Retinal pigment epithelial cell (primary cell): ENCODE measurements at regions not wholly inside any gene's neighbourhood (a gene's known extent, or its start where the extent isn't known, plus 50 kb on each side); places are given as distances from the start of the nearest gene placed in this dataset.

ENCODE experiments used
- DNase-seq: peaks from one replicate; pipeline ENCODE4 v3.0.0-alpha.2; 2010; ENCODE audit warnings: low read depth
- H3K4me3 ChIP-seq: 2 replicates; pipeline ENCODE4 v1.5.1; 2011; ENCODE audit warnings: mild to moderate bottlenecking, low read length, control low read depth, moderate library complexity
- CTCF ChIP-seq: conservative IDR thresholded peaks from 2 replicates; pipeline ENCODE4 v1.5.1; 2011; ENCODE audit warnings: low read depth, low read length, control low read depth, inconsistent platforms

- DNase-seq, result no peak
- H3K4me3 ChIP-seq, result no peak overlapping the region
- no peak for TF ChIP-seq CTCF
Measured at GRCh38 chr3:107103786-107104185, 273.5 kb upstream of the CCDC54 start.

GRCh38 chr3:107106316-107106715 is 270.9 kb upstream of the CCDC54 start:
- DNase-seq, result no peak
- TF ChIP-seq CTCF, result no peak
- H3K4me3 ChIP-seq, result no peak overlapping the region

GRCh38 chr3:107106907-107107306 is 270.3 kb upstream of the CCDC54 start:
- TF ChIP-seq CTCF, result no peak
- H3K4me3 ChIP-seq, result no peak overlapping the region
- no peak for DNase-seq

DNA sequence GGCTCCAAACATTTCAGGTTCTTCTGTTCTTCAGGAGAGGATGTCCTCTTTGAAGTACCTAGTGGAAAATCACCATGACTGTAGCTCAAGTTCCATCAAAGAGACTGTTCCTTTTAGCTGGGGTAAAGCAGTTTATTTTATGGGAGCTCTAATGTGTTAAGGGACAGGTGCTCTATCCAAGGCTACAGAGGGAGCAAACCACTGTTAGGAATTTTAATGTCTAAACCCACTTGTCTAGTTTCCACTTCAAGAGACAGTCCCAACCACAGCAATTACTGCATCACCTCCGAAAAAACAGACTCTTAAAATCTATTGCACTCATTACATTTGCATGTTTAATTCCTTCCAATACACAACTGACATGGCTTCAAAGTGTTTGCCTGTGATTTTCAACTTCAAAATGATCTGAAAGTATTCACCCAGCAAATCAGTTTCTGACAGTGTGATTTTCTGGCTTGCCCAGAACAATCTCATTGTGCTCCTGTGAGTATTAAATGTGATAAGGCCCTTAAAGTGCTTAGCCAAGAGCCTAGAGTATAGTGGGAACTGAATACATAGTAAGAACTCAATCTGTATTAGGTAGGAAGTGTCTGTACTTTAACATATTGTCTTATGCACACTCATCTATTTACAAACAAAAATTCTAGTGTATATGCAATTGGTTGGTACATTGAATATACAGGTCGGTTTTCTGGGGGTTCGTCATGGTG is 266.5 kb upstream of the CCDC54 start:
- TF ChIP-seq CTCF, result no peak
- DNase-seq, result no peak

DNA sequence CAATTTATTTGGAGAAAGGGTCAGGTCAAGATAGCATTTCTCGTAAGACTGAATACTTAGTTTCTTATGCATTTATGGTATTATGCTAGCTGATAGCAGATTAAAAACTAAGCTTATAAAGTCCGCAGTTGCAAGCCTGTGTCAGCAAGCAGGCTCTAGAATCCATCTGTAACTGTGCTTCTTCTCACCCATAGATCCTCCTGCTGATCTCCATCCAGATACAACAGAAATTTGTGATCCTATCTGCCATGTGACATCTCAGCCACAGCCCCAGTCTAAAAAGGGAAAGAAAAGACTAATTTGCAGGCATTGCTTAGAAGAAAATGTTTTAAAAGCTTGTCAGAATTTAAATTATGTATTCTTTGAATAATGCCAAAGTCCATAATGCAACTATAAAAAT is 265.4 kb upstream of the CCDC54 start:
- H3K4me3 ChIP-seq, result no peak overlapping the region
- no peak for TF ChIP-seq CTCF
- no peak for DNase-seq

More for the DNA sequence above, 266.5 kb upstream of the CCDC54 start:
- no peak overlapping the region for H3K4me3 ChIP-seq

DNA sequence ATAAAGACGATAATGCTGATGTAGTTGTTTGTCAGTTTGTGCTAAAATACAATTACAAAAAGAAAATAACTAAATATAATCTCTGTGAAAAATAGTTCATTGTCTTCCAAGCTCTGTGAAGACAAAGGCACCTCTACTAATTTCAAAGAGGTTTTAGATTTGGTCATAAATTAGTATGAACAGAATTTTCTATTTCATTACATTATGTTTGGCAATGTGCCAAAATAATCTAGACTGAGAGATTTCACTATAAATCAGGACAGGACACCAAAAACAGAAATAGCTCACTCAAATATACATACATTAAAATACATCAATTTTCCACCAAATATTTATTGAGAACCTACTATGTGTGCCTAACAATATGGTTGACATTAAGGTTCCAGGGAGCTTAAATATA is 264.9 kb upstream of the CCDC54 start:
- TF ChIP-seq CTCF, result no peak
- no peak overlapping the region for H3K4me3 ChIP-seq
- DNase-seq, result no peak

DNA sequence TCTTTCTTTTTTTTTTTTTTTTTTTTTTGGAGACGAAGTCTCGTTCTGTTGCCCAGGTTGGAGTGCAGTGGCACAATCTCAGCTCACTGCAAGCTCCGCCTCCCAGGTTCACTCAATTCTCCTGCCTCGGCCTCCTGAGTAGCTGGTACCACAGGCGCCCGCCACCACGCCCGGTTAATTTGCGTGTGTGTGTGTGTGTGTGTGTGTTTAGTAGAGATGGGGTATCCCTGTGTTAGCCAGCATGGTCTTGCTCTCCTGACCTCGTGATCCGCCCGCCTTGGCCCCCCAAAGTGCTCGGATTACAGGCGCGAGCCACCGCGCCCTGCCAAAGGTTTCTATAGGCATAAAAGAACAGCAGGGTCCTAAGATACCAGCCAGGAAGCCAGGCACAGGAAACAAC is 261.0 kb upstream of the CCDC54 start:
- H3K4me3 ChIP-seq, result no peak overlapping the region
- DNase-seq, result no peak
- TF ChIP-seq CTCF, result no peak
